IMR-90 (cell line): ENCODE measurements at regions not wholly inside any gene's neighbourhood (a gene's known extent, or its start where the extent isn't known, plus 50 kb on each side); places are given as distances from the start of the nearest gene placed in this dataset.

Source experiments
- MXI1 ChIP-seq: IDR thresholded peaks from 2 replicates; pipeline ENCODE4 v1.6.1; 2012; ENCODE audit warnings: low read depth, mild to moderate bottlenecking, low read length, moderate library complexity, borderline replicate concordance
- POLR2A ChIP-seq: IDR thresholded peaks from 2 replicates; pipeline ENCODE4 v1.6.1; 2012; ENCODE audit warnings: mild to moderate bottlenecking, low read depth, low read length
- RCOR1 ChIP-seq: IDR thresholded peaks from 2 replicates; pipeline ENCODE4 v1.6.1; 2012; ENCODE audit warnings: mild to moderate bottlenecking, low read length, improper control_type of control experiment; ENCODE audit not compliant: insufficient replicate concordance
- TF ChIP-seq, protein P1 (sequence below): conservative IDR thresholded peaks from 2 replicates; pipeline ENCODE4 v1.5.1; 2012; ENCODE audit warnings: mild to moderate bottlenecking, low read depth, low read length, improper control_type of control experiment
- TF ChIP-seq, protein P2 (sequence below): fragments of 150-350 bp; IDR thresholded peaks from 2 replicates; pipeline ENCODE4 v1.6.1; 2017; ENCODE audit warnings: mild to moderate bottlenecking, antibody characterized with exemption, low read length, low read depth

DNA sequence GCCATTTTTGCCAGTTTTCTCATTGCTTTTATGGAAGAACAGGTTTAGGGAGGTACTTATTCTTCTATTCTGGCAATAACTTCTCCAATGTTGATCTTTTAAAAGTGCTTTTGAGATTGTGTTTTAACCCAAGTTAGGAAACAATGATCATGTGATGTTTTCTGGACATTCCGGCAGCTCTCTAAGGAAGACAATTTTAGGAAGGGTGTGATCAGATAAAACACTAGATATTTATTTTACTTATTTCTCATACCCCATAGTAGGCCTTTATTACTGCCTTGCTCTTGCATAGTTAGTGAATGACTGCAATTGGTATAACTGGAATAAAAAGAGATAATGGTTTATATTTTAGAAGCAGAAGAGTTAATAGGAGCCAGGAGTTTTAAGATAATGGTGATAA is 68.4 kb upstream of the SPATA13 start:
- TF ChIP-seq, protein P1, sequence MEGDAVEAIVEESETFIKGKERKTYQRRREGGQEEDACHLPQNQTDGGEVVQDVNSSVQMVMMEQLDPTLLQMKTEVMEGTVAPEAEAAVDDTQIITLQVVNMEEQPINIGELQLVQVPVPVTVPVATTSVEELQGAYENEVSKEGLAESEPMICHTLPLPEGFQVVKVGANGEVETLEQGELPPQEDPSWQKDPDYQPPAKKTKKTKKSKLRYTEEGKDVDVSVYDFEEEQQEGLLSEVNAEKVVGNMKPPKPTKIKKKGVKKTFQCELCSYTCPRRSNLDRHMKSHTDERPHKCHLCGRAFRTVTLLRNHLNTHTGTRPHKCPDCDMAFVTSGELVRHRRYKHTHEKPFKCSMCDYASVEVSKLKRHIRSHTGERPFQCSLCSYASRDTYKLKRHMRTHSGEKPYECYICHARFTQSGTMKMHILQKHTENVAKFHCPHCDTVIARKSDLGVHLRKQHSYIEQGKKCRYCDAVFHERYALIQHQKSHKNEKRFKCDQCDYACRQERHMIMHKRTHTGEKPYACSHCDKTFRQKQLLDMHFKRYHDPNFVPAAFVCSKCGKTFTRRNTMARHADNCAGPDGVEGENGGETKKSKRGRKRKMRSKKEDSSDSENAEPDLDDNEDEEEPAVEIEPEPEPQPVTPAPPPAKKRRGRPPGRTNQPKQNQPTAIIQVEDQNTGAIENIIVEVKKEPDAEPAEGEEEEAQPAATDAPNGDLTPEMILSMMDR, result no peak
- TF ChIP-seq RCOR1 (no peak), POLR2A (no peak), MXI1 (no peak)
- TF ChIP-seq, protein P2, sequence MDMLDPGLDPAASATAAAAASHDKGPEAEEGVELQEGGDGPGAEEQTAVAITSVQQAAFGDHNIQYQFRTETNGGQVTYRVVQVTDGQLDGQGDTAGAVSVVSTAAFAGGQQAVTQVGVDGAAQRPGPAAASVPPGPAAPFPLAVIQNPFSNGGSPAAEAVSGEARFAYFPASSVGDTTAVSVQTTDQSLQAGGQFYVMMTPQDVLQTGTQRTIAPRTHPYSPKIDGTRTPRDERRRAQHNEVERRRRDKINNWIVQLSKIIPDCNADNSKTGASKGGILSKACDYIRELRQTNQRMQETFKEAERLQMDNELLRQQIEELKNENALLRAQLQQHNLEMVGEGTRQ, result no peak
